ENCODE measurements at regions not wholly inside any gene's neighbourhood (a gene's known extent, or its start where the extent isn't known, plus 50 kb on each side); places are given as distances from the start of the nearest gene placed in this dataset.
"Not testable (repeated sequence)": the region's sequence is repeated elsewhere in the genome, so short reads cannot be mapped to it uniquely, and the experiment has no call there.

GRCh38 chr13:90889906-90890834 is 457.3 kb upstream of the MIR17HG start:
- H3K4me1 ChIP-seq = no peaks in the 10 kb centered on the region
- no peak overlapping the region for H3K4me3 ChIP-seq
- H3K27me3 ChIP-seq = no peaks in the 10 kb centered on the region
- no peaks in the 10 kb centered on the region for H3K9me3 ChIP-seq
- WGBS, 2 donors (ENCODE audit: low coverage in 1 of 2) = 73% methylated on average over 4 of the region's 4 CpGs
- no peak for TF ChIP-seq POLR2A (IDR thresholded peaks at IDR 0.05)
- TF ChIP-seq POLR2AphosphoS5 (IDR thresholded peaks at IDR 0.05) = no peak
- TF ChIP-seq EP300 (IDR thresholded peaks at IDR 0.05; ENCODE audit: low read depth) = no peak
- no peak overlapping the region for H3K27ac ChIP-seq
- in situ Hi-C loops (cut with MboI; ENCODE audit: low pct_ligation_motif_present in 1 of 4, low pct_unique_long_range_greater_than_20kb in 1 of 4, low sequenced_read_pairs in 3 of 4) = no loop called here
- no peak for DNase-seq
- H3K36me3 ChIP-seq = no peaks in the 10 kb centered on the region
- intact Hi-C loops (cut with DNase I; ENCODE audit: low total_unique reads) = no loop called here

DNA sequence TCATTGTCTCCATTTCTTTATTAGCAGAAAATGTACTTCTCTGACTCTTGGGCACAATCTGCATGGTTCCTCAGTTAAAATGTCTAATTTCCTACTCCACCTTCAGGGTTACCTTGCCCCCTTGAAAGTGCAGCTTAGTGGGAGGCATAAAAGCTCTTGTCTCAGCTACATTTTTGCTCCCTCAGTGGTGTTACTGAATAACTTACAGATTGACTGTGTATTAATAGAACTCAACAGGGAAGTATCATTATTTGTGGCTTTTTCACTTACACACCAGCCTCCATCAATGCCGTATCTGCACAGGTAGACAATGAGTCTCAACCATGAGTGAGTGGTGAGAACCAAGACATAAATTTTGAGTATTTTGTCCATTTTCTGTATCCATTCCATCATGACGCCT is 456.2 kb upstream of the MIR17HG start:
- no peak for TF ChIP-seq POLR2AphosphoS5 (IDR thresholded peaks at IDR 0.05)
- no peak for TF ChIP-seq EP300 (IDR thresholded peaks at IDR 0.05; ENCODE audit: low read depth)
- DNase-seq = no peak
- Histone ChIP-seq H3K4me3 (no peak overlapping the region), H3K4me1 (no peaks in the 10 kb centered on the region), H3K9me3 (no peaks in the 10 kb centered on the region), H3K36me3 (no peaks in the 10 kb centered on the region), H3K27me3 (no peaks in the 10 kb centered on the region), H3K27ac (no peak overlapping the region)
- in situ Hi-C loops (cut with MboI; ENCODE audit: low pct_ligation_motif_present in 1 of 4, low pct_unique_long_range_greater_than_20kb in 1 of 4, low sequenced_read_pairs in 3 of 4) (no loop called here), intact Hi-C loops (cut with DNase I; ENCODE audit: low total_unique reads) (no loop called here)
- 79 to 89% methylated on average over 2 of the region's 2 CpGs for WGBS, 2 donors (ENCODE audit: low coverage in 1 of 2)

GRCh38 chr13:90893199-90893598 is 454.3 kb upstream of the MIR17HG start:
- intact Hi-C loops (cut with DNase I; ENCODE audit: low total_unique reads); H3K36me3 ChIP-seq; in situ Hi-C loops (cut with MboI; ENCODE audit: low pct_ligation_motif_present in 1 of 4, low pct_unique_long_range_greater_than_20kb in 1 of 4, low sequenced_read_pairs in 3 of 4); H3K27ac ChIP-seq; H3K9me3 ChIP-seq; H3K4me3 ChIP-seq; H3K27me3 ChIP-seq; H3K4me1 ChIP-seq; DNase-seq: not testable (repeated sequence)
- WGBS, 2 donors (ENCODE audit: low coverage in 1 of 2) = 87% methylated on average over 6 of the region's 6 CpGs; no CpG with 5 or more reads in 1 of the 2 donors

DNA sequence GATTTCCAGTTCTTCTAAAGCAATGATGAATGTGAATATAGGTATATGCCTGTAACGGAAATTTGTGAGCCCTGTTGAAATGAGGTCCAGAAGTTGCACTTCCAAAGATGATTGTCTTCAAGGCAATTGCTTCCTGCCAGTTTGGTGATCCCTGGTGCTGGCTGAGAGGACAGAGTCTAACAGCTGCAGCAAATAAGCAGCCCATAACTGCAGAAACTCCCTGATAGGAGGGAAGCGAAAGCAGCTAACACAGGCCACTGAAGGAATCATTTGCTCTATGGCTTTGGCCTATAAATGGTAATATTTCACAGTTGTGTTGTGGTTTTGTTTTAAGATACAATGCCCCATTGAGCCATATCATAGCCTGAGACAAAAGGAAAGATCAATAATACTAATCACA is 451.5 kb upstream of the MIR17HG start:
- H3K9me3 ChIP-seq = no peaks in the 10 kb centered on the region
- intact Hi-C loops (cut with DNase I; ENCODE audit: low total_unique reads) = no loop called here
- 56 to 60% methylated on average over 2 of the region's 2 CpGs for WGBS, 2 donors (ENCODE audit: low coverage in 1 of 2)
- no peaks in the 10 kb centered on the region for H3K27me3 ChIP-seq
- H3K4me1 ChIP-seq = no peaks in the 10 kb centered on the region
- in situ Hi-C loops (cut with MboI; ENCODE audit: low pct_ligation_motif_present in 1 of 4, low pct_unique_long_range_greater_than_20kb in 1 of 4, low sequenced_read_pairs in 3 of 4) = no loop called here
- DNase-seq = no peak
- no peak overlapping the region for H3K4me3 ChIP-seq
- no peaks in the 10 kb centered on the region for H3K36me3 ChIP-seq
- TF ChIP-seq POLR2AphosphoS5 (IDR thresholded peaks at IDR 0.05) = no peak
- TF ChIP-seq CTCF (IDR thresholded peaks at IDR 0.05) = no peak
- TF ChIP-seq EP300 (IDR thresholded peaks at IDR 0.05; ENCODE audit: low read depth) = no peak
- no peak for TF ChIP-seq POLR2A (IDR thresholded peaks at IDR 0.05)
- H3K27ac ChIP-seq = no peak overlapping the region

- Histone ChIP-seq H3K4me1 (no peaks in the 10 kb centered on the region), H3K9me3 (no peaks in the 10 kb centered on the region), H3K4me3 (no peak overlapping the region), H3K27ac (no peak overlapping the region), H3K27me3 (no peaks in the 10 kb centered on the region), H3K36me3 (no peaks in the 10 kb centered on the region)
- intact Hi-C loops (cut with DNase I; ENCODE audit: low total_unique reads) (no loop called here), in situ Hi-C loops (cut with MboI; ENCODE audit: low pct_ligation_motif_present in 1 of 4, low pct_unique_long_range_greater_than_20kb in 1 of 4, low sequenced_read_pairs in 3 of 4) (no loop called here)
- no peak for TF ChIP-seq EP300 (IDR thresholded peaks at IDR 0.05; ENCODE audit: low read depth)
- TF ChIP-seq POLR2AphosphoS5 (IDR thresholded peaks at IDR 0.05) = no peak
- TF ChIP-seq POLR2A (IDR thresholded peaks at IDR 0.05) = no peak
- no peak for TF ChIP-seq CTCF (IDR thresholded peaks at IDR 0.05)
- no peak for DNase-seq
- WGBS, 2 donors (ENCODE audit: low coverage in 1 of 2) = 67 to 84% methylated on average over 1 of the region's 1 CpG
Measured at GRCh38 chr13:90898811-90899210, 448.7 kb upstream of the MIR17HG start.
